ENCODE measurements at regions not wholly inside any gene's neighbourhood (a gene's known extent, or its start where the extent isn't known, plus 50 kb on each side); places are given as distances from the start of the nearest gene placed in this dataset.

- TF ChIP-seq CTCF (tag by site-specific recombination; IDR thresholded peaks at IDR 0.05) (no peak), ZBTB1 (tag by site-specific recombination; IDR thresholded peaks at IDR 0.05) (no peak), ZNF423 (tag by site-specific recombination; IDR thresholded peaks at IDR 0.05) (no peak)
Observed at GRCh38 chr1:238466459-238466858, 575.7 kb upstream of the ZP4 start.
